Sigmoid colon (tissue), 6 donors: ENCODE measurements at regions not wholly inside any gene's neighbourhood (a gene's known extent, or its start where the extent isn't known, plus 50 kb on each side); places are given as distances from the start of the nearest gene placed in this dataset.

ENCODE experiments used
- DNase-seq: peaks from one replicate; pipeline ENCODE4 v3.0.0-alpha.2; 2019
- H3K27ac ChIP-seq, 4 donors: fragments of 200-600 bp; sonication (generic); one replicate each; pipeline ENCODE4 v1.5.1; 2016 to 2019; ENCODE audit warnings: mild to moderate bottlenecking in 1 of 4
- H3K27me3 ChIP-seq, 3 donors: fragments of 200-600 bp; sonication (generic); one replicate each; pipeline ENCODE4 v1.5.1; 2019; ENCODE audit warnings: mild to moderate bottlenecking in 1 of 3
- H3K36me3 ChIP-seq, 4 donors: fragments of 200-600 bp; sonication (generic); one replicate each; pipeline ENCODE4 v1.5.1; 2016 to 2019
- H3K4me1 ChIP-seq, 4 donors: fragments of 200-600 bp; sonication (generic); one replicate each; pipeline ENCODE4 v1.5.1; 2017 to 2019
- H3K4me3 ChIP-seq, 4 donors: fragments of 200-600 bp; sonication (generic); one replicate each; pipeline ENCODE4 v1.5.1; 2017 to 2019; ENCODE audit warnings: mild to moderate bottlenecking in 2 of 4, moderate library complexity in 1 of 4
- H3K9me3 ChIP-seq, 4 donors: fragments of 200-600 bp in 3 of 4; sonication (generic) in 3 of 4; one replicate each; pipeline versions ENCODE4 v1.5.1 to v1.6.1; 2013 to 2019
- CTCF ChIP-seq, 4 experiments: fragments of 450-650 bp in 3 of 4; fragments of 200-600 bp in 1 of 4; IDR thresholded peaks; one replicate each; pipeline ENCODE4 v1.5.1; 2016 to 2019; ENCODE audit warnings: antibody characterized with exemption in 4 of 4, mild to moderate bottlenecking in 3 of 4, moderate library complexity in 2 of 4
- EP300 ChIP-seq, 4 donors: sonication (generic); formaldehyde crosslinking; IDR thresholded peaks; one replicate each; pipeline ENCODE4 v1.6.1; 2017; ENCODE audit warnings: antibody characterized with exemption in 4 of 4
- POLR2A ChIP-seq, 2 donors: fragments of 450-650 bp; IDR thresholded peaks; one replicate each; pipeline ENCODE4 v1.6.1; 2016; ENCODE audit warnings: antibody characterized with exemption in 2 of 2, mild to moderate bottlenecking in 2 of 2, moderate library complexity in 2 of 2
- POLR2AphosphoS5 ChIP-seq, 4 donors: sonication (generic); formaldehyde crosslinking; IDR thresholded peaks; one replicate each; pipeline ENCODE4 v1.6.1; 2017; ENCODE audit warnings: antibody characterized with exemption in 4 of 4
- WGBS, 2 donors: extraction: QIAGEN DNeasy Blood & Tissue Kit; methylation state at CpG; one replicate each; pipeline ENCODE4 v1.1.7; 2013; 5-methylcytosine and 5-hydroxymethylcytosine counted together
- intact Hi-C: fragments of 100-400 bp; cut with DNase I; formaldehyde crosslinking; loops from one replicate; pipeline ENCODE4 v1.15.1; 2023
- donor health status: healthy with polysubstance abuse.
- donor health status: healthy.

DNA sequence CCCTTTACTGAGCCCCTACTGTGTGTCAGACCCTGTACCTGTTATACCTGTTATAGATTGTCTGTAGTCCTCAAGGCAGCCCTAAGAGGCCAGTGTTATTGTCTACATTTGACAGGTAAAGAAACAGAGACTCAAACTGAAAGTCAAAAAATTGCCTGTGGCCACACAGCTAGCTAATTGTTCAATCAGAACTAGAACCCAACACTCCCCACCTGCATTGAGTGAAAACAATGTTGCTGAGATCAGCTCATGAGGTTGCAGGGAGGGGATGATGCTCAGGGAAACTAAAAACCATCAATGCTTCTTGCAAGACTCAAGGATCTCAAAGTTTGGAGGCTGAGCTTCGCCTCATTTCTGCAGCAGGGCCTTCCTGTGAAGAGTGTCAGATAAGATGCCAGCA, 109.5 kb upstream of the LMO4 start:
- intact Hi-C loops: no loop called here
- WGBS, 2 donors: 78 to 89% methylated on average over 1 of the region's 1 CpG
- no peak for TF ChIP-seq EP300 (IDR thresholded peaks at IDR 0.05)
- TF ChIP-seq POLR2A (IDR thresholded peaks at IDR 0.05): no peak
- TF ChIP-seq POLR2AphosphoS5 (IDR thresholded peaks at IDR 0.05): no peak
- TF ChIP-seq CTCF (IDR thresholded peaks at IDR 0.05): no peak

GRCh38 chr1:87219626-87220025, 109.1 kb upstream of the LMO4 start:
- DNase-seq: no peak
- H3K36me3 ChIP-seq: no peaks in the 10 kb centered on the region
- no peak overlapping the region for H3K27ac ChIP-seq
- intact Hi-C loops: no loop called here
- WGBS, 2 donors: 74 to 80% methylated on average over 4 of the region's 4 CpGs
- no peaks in the 10 kb centered on the region for H3K27me3 ChIP-seq
- TF ChIP-seq CTCF (IDR thresholded peaks at IDR 0.05) (no peak), POLR2AphosphoS5 (IDR thresholded peaks at IDR 0.05) (no peak), EP300 (IDR thresholded peaks at IDR 0.05) (no peak), POLR2A (IDR thresholded peaks at IDR 0.05) (no peak)
- H3K9me3 ChIP-seq: peaks cover 0 to 3% (median 0%) of the 10 kb centered on the region in 4 donors
- H3K4me1 ChIP-seq: no peaks in the 10 kb centered on the region
- no peak overlapping the region for H3K4me3 ChIP-seq

More for the DNA sequence above, 109.5 kb upstream of the LMO4 start:
- Histone ChIP-seq H3K27ac (no peak overlapping the region), H3K9me3 (peaks cover 0 to 3% (median 0%) of the 10 kb centered on the region in 4 donors), H3K36me3 (no peaks in the 10 kb centered on the region), H3K4me1 (no peaks in the 10 kb centered on the region), H3K27me3 (no peaks in the 10 kb centered on the region), H3K4me3 (no peak overlapping the region)
- DNase-seq: no peak

DNA sequence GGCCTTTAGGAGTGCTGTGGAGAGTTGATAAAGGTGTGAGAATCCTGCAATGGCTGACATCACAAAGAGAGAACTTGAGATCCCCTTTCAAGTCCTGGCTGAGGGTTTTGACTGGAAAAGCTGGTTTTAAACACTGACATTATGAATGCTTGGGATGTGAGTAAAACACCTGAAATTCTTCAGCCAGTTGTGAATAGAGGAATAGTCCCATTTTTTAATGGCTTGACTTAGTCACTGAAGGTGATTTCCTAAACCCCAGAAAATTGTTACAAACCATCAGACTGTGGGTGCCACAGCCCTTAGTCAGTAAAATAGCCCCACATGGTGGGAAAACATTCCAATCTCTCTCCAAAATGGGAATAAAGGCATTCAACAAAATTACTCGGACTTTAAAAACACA, 107.7 kb upstream of the LMO4 start:
- Histone ChIP-seq H3K36me3 (no peaks in the 10 kb centered on the region), H3K27ac (no peak overlapping the region), H3K27me3 (no peaks in the 10 kb centered on the region), H3K9me3 (no peaks in the 10 kb centered on the region), H3K4me3 (no peak overlapping the region), H3K4me1 (no peaks in the 10 kb centered on the region)
- 91% methylated on average over 1 of the region's 1 CpG for WGBS, 2 donors
- DNase-seq: no peak
- intact Hi-C loops: no loop called here
- no peak for TF ChIP-seq POLR2AphosphoS5 (IDR thresholded peaks at IDR 0.05)
- TF ChIP-seq EP300 (IDR thresholded peaks at IDR 0.05): no peak

GRCh38 chr1:87224201-87224600, 104.5 kb upstream of the LMO4 start:
- Histone ChIP-seq H3K27ac (no peak overlapping the region), H3K9me3 (no peaks in the 10 kb centered on the region), H3K27me3 (no peaks in the 10 kb centered on the region), H3K4me1 (peaks cover 0 to 7% (median 0%) of the 10 kb centered on the region in 4 donors), H3K4me3 (no peak overlapping the region), H3K36me3 (no peaks in the 10 kb centered on the region)
- 88 to 89% methylated on average over 2 of the region's 2 CpGs for WGBS, 2 donors
- TF ChIP-seq POLR2AphosphoS5 (IDR thresholded peaks at IDR 0.05): no peak
- no peak for TF ChIP-seq CTCF (IDR thresholded peaks at IDR 0.05)
- TF ChIP-seq EP300 (IDR thresholded peaks at IDR 0.05): no peak
- no peak for TF ChIP-seq POLR2A (IDR thresholded peaks at IDR 0.05)
- intact Hi-C loops: no loop called here
- DNase-seq: no peak

- Histone ChIP-seq H3K4me3 (no peak overlapping the region), H3K4me1 (peaks cover 0 to 7% (median 0%) of the 10 kb centered on the region in 4 donors), H3K36me3 (no peaks in the 10 kb centered on the region), H3K27ac (no peak overlapping the region), H3K27me3 (no peaks in the 10 kb centered on the region), H3K9me3 (no peaks in the 10 kb centered on the region)
- WGBS, 2 donors: 83 to 88% methylated on average over 3 of the region's 3 CpGs
- no peak for DNase-seq
- intact Hi-C loops: no loop called here
- no peak for TF ChIP-seq POLR2A (IDR thresholded peaks at IDR 0.05)
- TF ChIP-seq CTCF (IDR thresholded peaks at IDR 0.05): no peak
- TF ChIP-seq EP300 (IDR thresholded peaks at IDR 0.05): no peak
These were observed 103.5 kb upstream of the LMO4 start for GRCh38 chr1:87225171-87225570.
